ENCODE measurements at regions not wholly inside any gene's neighbourhood (a gene's known extent, or its start where the extent isn't known, plus 50 kb on each side); places are given as distances from the start of the nearest gene placed in this dataset.
A peak's percentile ranks its signal among the peaks of the same experiment; 100 is the strongest.
"Not testable (repeated sequence)": the region's sequence is repeated elsewhere in the genome, so short reads cannot be mapped to it uniquely, and the experiment has no call there.

- DNase-seq (no peak), ATAC-seq (no peak)
- intact Hi-C loops (cut with micrococcal nuclease), result no loop called here
Measured at GRCh38 chr6:23529902-23530301, 596.1 kb upstream of the NRSN1 start.

GRCh38 chr6:23531666-23532065, 594.3 kb upstream of the NRSN1 start:
- no peak for ATAC-seq

GRCh38 chr6:23532227-23532626, 593.8 kb upstream of the NRSN1 start:
- no peak for DNase-seq
- intact Hi-C loops (cut with micrococcal nuclease), result no loop called here
- peak; percentile 65 for ATAC-seq

More at GRCh38 chr6:23531666-23532065, 594.3 kb upstream of the NRSN1 start:
- no peak for DNase-seq
- intact Hi-C loops (cut with micrococcal nuclease), result no loop called here

GRCh38 chr6:23533311-23533710, 592.7 kb upstream of the NRSN1 start:
- ATAC-seq, result no peak
- DNase-seq, result no peak
- intact Hi-C loops (cut with micrococcal nuclease), result no loop called here

- DNase-seq (no peak), ATAC-seq (peak; percentile 50)
- intact Hi-C loops (cut with micrococcal nuclease), result no loop called here
Measured at GRCh38 chr6:23533944-23534343, 592.1 kb upstream of the NRSN1 start.

- ATAC-seq (no peak), DNase-seq (no peak)
- intact Hi-C loops (cut with micrococcal nuclease), result no loop called here
Measured at GRCh38 chr6:23534351-23534750, 591.7 kb upstream of the NRSN1 start.

GRCh38 chr6:23535101-23535500, 590.9 kb upstream of the NRSN1 start:
- ATAC-seq (no peak), DNase-seq (no peak)
- intact Hi-C loops (cut with micrococcal nuclease), result no loop called here

GRCh38 chr6:23537828-23538227, 588.2 kb upstream of the NRSN1 start:
- no peak for ATAC-seq
- no peak for DNase-seq
- intact Hi-C loops (cut with micrococcal nuclease), result no loop called here

GRCh38 chr6:23547851-23548250, 578.2 kb upstream of the NRSN1 start:
- ATAC-seq (no peak), DNase-seq (no peak)
- intact Hi-C loops (cut with micrococcal nuclease), result no loop called here

GRCh38 chr6:23554953-23555352, 571.1 kb upstream of the NRSN1 start:
- intact Hi-C loops (cut with micrococcal nuclease); ATAC-seq; DNase-seq: not testable (repeated sequence)

- intact Hi-C loops (cut with micrococcal nuclease), result no loop called here
- DNase-seq (no peak), ATAC-seq (no peak)
Measured at GRCh38 chr6:23559587-23560343, 566.2 kb upstream of the NRSN1 start.

- ATAC-seq, result no peak
- intact Hi-C loops (cut with micrococcal nuclease), result no loop called here
- no peak for DNase-seq
Measured at GRCh38 chr6:23561732-23562131, 564.3 kb upstream of the NRSN1 start.

GRCh38 chr6:23562554-23562953, 563.5 kb upstream of the NRSN1 start:
- DNase-seq (no peak), ATAC-seq (no peak)
- intact Hi-C loops (cut with micrococcal nuclease), result no loop called here

GRCh38 chr6:23563323-23563722, 562.7 kb upstream of the NRSN1 start:
- DNase-seq (no peak), ATAC-seq (no peak)
- intact Hi-C loops (cut with micrococcal nuclease), result no loop called here

- no peak for ATAC-seq
- DNase-seq, result no peak
- intact Hi-C loops (cut with micrococcal nuclease), result no loop called here
Measured at GRCh38 chr6:23566418-23566817, 559.6 kb upstream of the NRSN1 start.

- ATAC-seq (no peak), DNase-seq (no peak)
- intact Hi-C loops (cut with micrococcal nuclease), result no loop called here
Measured at GRCh38 chr6:23568292-23568691, 557.7 kb upstream of the NRSN1 start.

GRCh38 chr6:23584134-23584763, 541.8 kb upstream of the NRSN1 start:
- ATAC-seq (no peak), DNase-seq (no peak)

GRCh38 chr6:23587582-23587981, 538.4 kb upstream of the NRSN1 start:
- intact Hi-C loops (cut with micrococcal nuclease), result no loop called here
- no peak for ATAC-seq
- DNase-seq, result no peak

More at GRCh38 chr6:23584134-23584763, 541.8 kb upstream of the NRSN1 start:
- intact Hi-C loops (cut with micrococcal nuclease), result no loop called here

- no peak for DNase-seq
- intact Hi-C loops (cut with micrococcal nuclease), result no loop called here
- ATAC-seq, result no peak
Measured at GRCh38 chr6:23589811-23590210, 536.2 kb upstream of the NRSN1 start.

GRCh38 chr6:23590498-23591126, 535.4 kb upstream of the NRSN1 start:
- intact Hi-C loops (cut with micrococcal nuclease), result no loop called here
- DNase-seq (no peak), ATAC-seq (no peak)

- ATAC-seq (no peak), DNase-seq (no peak)
- intact Hi-C loops (cut with micrococcal nuclease), result no loop called here
Measured at GRCh38 chr6:23591761-23592160, 534.3 kb upstream of the NRSN1 start.

Measured in left ventricle myocardium superior (tissue), 1 donor.